ENCODE measurements at regions not wholly inside any gene's neighbourhood (a gene's known extent, or its start where the extent isn't known, plus 50 kb on each side); places are given as distances from the start of the nearest gene placed in this dataset.

GRCh38 chr15:70316059-70316600 lies 218.4 kb upstream of the TLE3 start:
- Histone ChIP-seq H3K4ac (replicated peaks; ENCODE audit: insufficient read length, low read depth, low read length) (no peak overlapping the region), H3K79me1 (ENCODE audit: low read depth, low read length) (no peaks in the 10 kb centered on the region), H3K27ac (ENCODE audit: low read depth, low read length) (no peak overlapping the region), H2BK15ac (ENCODE audit: low read length) (no peak overlapping the region), H4K5ac (ENCODE audit: insufficient read length, low read depth, low read length) (no peak overlapping the region), H3K4me3 (ENCODE audit: extremely low read depth in 1 of 4, insufficient read depth in 2 of 4, low read depth in 3 of 4, low read length in 4 of 4) (no peak overlapping the region), H2BK20ac (ENCODE audit: low read length) (no peak overlapping the region), H2AFZ (ENCODE audit: low read length) (no peak overlapping the region), H3K18ac (ENCODE audit: extremely low read depth, low read length) (no peak overlapping the region; the same call in 1 of the 2 replicates), H3K9ac (replicated peaks in 1 of 4; ENCODE audit: extremely low read depth in 1 of 4, low read depth in 3 of 4, low read length in 3 of 4) (no peak overlapping the region), H4K20me1 (replicated peaks in 1 of 2; ENCODE audit: control insufficient read depth in 1 of 2, insufficient read depth in 2 of 2, low read length in 2 of 2) (no peaks in the 10 kb centered on the region), H3K9me3 (ENCODE audit: insufficient read depth in 2 of 2, low read depth in 1 of 2, low read length in 1 of 2) (no peaks in the 10 kb centered on the region), H3K56ac (replicated peaks; ENCODE audit: insufficient read length, low read depth, low read length) (no peak overlapping the region), H3K4me2 (ENCODE audit: insufficient read depth in 1 of 2, low read depth in 2 of 2, low read length in 2 of 2) (no peak overlapping the region), H3K27me3 (replicated peaks in 1 of 4; ENCODE audit: control insufficient read depth in 3 of 4, extremely low read depth in 1 of 4, insufficient read depth in 3 of 4, low read length in 3 of 4) (no peaks in the 10 kb centered on the region; a peak in 1 of 7 replicates), H3K23ac (ENCODE audit: insufficient read length) (no peak overlapping the region), H2BK12ac (ENCODE audit: low read depth, low read length) (no peak overlapping the region; the same call in 1 of the 2 replicates), H4K91ac (replicated peaks; ENCODE audit: insufficient read length, low read length) (no peak overlapping the region), H4K8ac (ENCODE audit: extremely low read depth, insufficient read depth, low read length) (no peak overlapping the region), H2BK120ac (replicated peaks; ENCODE audit: low read depth, low read length) (no peak overlapping the region), H3K23me2 (ENCODE audit: low read depth, low read length) (no peaks in the 10 kb centered on the region), H3K36me3 (ENCODE audit: control insufficient read depth in 2 of 4, insufficient read depth in 4 of 4, low read length in 3 of 4) (no peaks in the 10 kb centered on the region), H2AK5ac (ENCODE audit: low read depth, low read length) (no peak overlapping the region), H3K79me2 (ENCODE audit: control insufficient read depth in 1 of 2, insufficient read depth in 2 of 2, low read length in 2 of 2) (no peaks in the 10 kb centered on the region), H3K4me1 (replicated peaks in 1 of 4; ENCODE audit: control insufficient read depth in 3 of 4, insufficient read depth in 4 of 4, low read length in 3 of 4) (peaks cover 0 to 13% (median 6%) of the 10 kb centered on the region in 4 experiments; a peak in 3 of 7 replicates), H3K14ac (ENCODE audit: insufficient read length) (no peak overlapping the region), H2BK5ac (ENCODE audit: low read depth, low read length) (no peak overlapping the region)
- DNase-seq (ENCODE audit: low read depth in 1 of 2, low spot score in 2 of 2) (no peak), FAIRE-seq (no peak)
- POLR2A ChIA-PET (ENCODE audit: partially characterized antibody), result no interaction called here
- 93% methylated on average over 7 of the region's 8 CpGs; no CpG with 5 or more reads in 1 of the 2 experiments for WGBS, 2 experiments (ENCODE audit: extremely low coverage in 1 of 2, insufficient coverage in 1 of 2, insufficient read length in 1 of 2, insufficient replicate concordance in 2 of 2, low coverage in 1 of 2, low lambda C conversion rate in 2 of 2, missing lambda C conversion rate in 1 of 2)
- CTCF ChIA-PET (ENCODE audit: partially characterized antibody), result interaction anchor here (0.6 to 1.2 kb wide), 4 partner anchors 46 to 219 kb away, joined by 3 read pairs; no protein-coding TSS in a partner anchor
- TF ChIP-seq GTF2F1 (IDR thresholded peaks at IDR 0.05; ENCODE audit: borderline replicate concordance, low read depth, low read length), result no peak
- TF ChIP-seq ASH2L (IDR thresholded peaks at IDR 0.05; ENCODE audit: low read length), result no peak
- TF ChIP-seq FOSL1 (IDR thresholded peaks at IDR 0.05; ENCODE audit: insufficient read depth, low read depth, low read length), result no peak
- TF ChIP-seq SIN3A (conservative IDR thresholded peaks at IDR 0.05 in 1 of 2, IDR thresholded peaks at IDR 0.05 in 1 of 2; ENCODE audit: low read depth in 1 of 2, low read length in 2 of 2), result no peak

All from H1 (cell line).